ENCODE measurements at regions not wholly inside any gene's neighbourhood (a gene's known extent, or its start where the extent isn't known, plus 50 kb on each side); places are given as distances from the start of the nearest gene placed in this dataset.

DNA sequence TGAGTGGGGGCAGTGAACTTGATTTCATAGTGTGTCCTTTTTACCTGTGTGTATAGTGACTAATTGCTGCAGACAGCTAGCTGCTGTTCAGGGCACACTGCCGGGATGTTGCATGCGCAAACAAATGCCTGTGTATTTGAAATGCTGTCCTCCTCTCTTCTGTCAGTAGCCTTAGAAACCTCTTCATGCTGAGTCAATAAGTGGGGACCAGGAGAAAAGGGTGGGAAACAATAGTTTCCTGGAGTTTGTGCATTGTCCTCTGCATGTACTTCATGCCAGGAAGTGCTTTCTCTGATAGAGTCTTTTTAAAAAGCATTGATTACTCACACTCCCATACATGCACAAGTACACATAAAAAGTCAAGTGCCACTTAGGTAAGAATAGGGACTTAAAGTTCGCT lies 1183.7 kb upstream of the CELF2 start:
- Histone ChIP-seq H3K4me1 (ENCODE audit: insufficient read depth, low read length, severe bottlenecking) (no peaks in the 10 kb centered on the region), H3K27me3 (ENCODE audit: insufficient read depth, low read length) (no peaks in the 10 kb centered on the region), H3K9me3 (ENCODE audit: low read length) (no peaks in the 10 kb centered on the region), H3K9me2 (ENCODE audit: low read depth, low read length) (no peaks in the 10 kb centered on the region), H4K20me1 (ENCODE audit: insufficient read depth, low read length) (no peaks in the 10 kb centered on the region), H3K79me2 (ENCODE audit: insufficient read depth, low read length) (no peaks in the 10 kb centered on the region), H3K36me3 (ENCODE audit: insufficient read depth, low read length) (no peaks in the 10 kb centered on the region), H3K27ac (ENCODE audit: low read depth, low read length, poor library complexity, severe bottlenecking) (no peak overlapping the region), H3F3A (ENCODE audit: insufficient read depth, low read length) (no peaks in the 10 kb centered on the region), H3K9ac (ENCODE audit: low read length) (no peak overlapping the region), H3K4me3 (ENCODE audit: low read depth, low read length, poor library complexity, severe bottlenecking) (no peak overlapping the region), H2AFZ (ENCODE audit: low read length) (no peak overlapping the region), H3K4me2 (ENCODE audit: low read length) (no peak overlapping the region)
- TF ChIP-seq EZH2 (IDR thresholded peaks at IDR 0.05; ENCODE audit: borderline replicate concordance, low read length) (no peak), CTCF (IDR thresholded peaks at IDR 0.05; ENCODE audit: low read length) (no peak)

GRCh38 chr10:9834434-9834833 lies 1183.2 kb upstream of the CELF2 start:
- no peak overlapping the region for H3K4me2 ChIP-seq (ENCODE audit: low read length)
- no peak overlapping the region for H2AFZ ChIP-seq (ENCODE audit: low read length)
- no peaks in the 10 kb centered on the region for H3K4me1 ChIP-seq (ENCODE audit: insufficient read depth, low read length, severe bottlenecking)
- H3K9ac ChIP-seq (ENCODE audit: low read length) = no peak overlapping the region
- no peaks in the 10 kb centered on the region for H3K36me3 ChIP-seq (ENCODE audit: insufficient read depth, low read length)
- H3K27me3 ChIP-seq (ENCODE audit: insufficient read depth, low read length) = no peaks in the 10 kb centered on the region
- H3K27ac ChIP-seq (ENCODE audit: low read depth, low read length, poor library complexity, severe bottlenecking) = no peak overlapping the region
- no peaks in the 10 kb centered on the region for H3K9me3 ChIP-seq (ENCODE audit: low read length)
- TF ChIP-seq EZH2 (IDR thresholded peaks at IDR 0.05; ENCODE audit: borderline replicate concordance, low read length) (no peak), CTCF (IDR thresholded peaks at IDR 0.05; ENCODE audit: low read length) (no peak)
- H3K9me2 ChIP-seq (ENCODE audit: low read depth, low read length) = no peaks in the 10 kb centered on the region
- H4K20me1 ChIP-seq (ENCODE audit: insufficient read depth, low read length) = no peaks in the 10 kb centered on the region
- no peaks in the 10 kb centered on the region for H3F3A ChIP-seq (ENCODE audit: insufficient read depth, low read length)
- no peak overlapping the region for H3K4me3 ChIP-seq (ENCODE audit: low read depth, low read length, poor library complexity, severe bottlenecking)
- no peaks in the 10 kb centered on the region for H3K79me2 ChIP-seq (ENCODE audit: insufficient read depth, low read length)

- Histone ChIP-seq H3K36me3 (ENCODE audit: insufficient read depth, low read length) (no peaks in the 10 kb centered on the region), H3K27me3 (ENCODE audit: insufficient read depth, low read length) (no peaks in the 10 kb centered on the region), H3K27ac (ENCODE audit: low read depth, low read length, poor library complexity, severe bottlenecking) (no peak overlapping the region), H3K9me2 (ENCODE audit: low read depth, low read length) (no peaks in the 10 kb centered on the region), H2AFZ (ENCODE audit: low read length) (no peak overlapping the region), H3K9ac (ENCODE audit: low read length) (no peak overlapping the region), H3K4me3 (ENCODE audit: low read depth, low read length, poor library complexity, severe bottlenecking) (no peak overlapping the region), H3K4me2 (ENCODE audit: low read length) (no peak overlapping the region), H3K9me3 (ENCODE audit: low read length) (no peaks in the 10 kb centered on the region), H3K4me1 (ENCODE audit: insufficient read depth, low read length, severe bottlenecking) (no peaks in the 10 kb centered on the region), H3F3A (ENCODE audit: insufficient read depth, low read length) (no peaks in the 10 kb centered on the region), H4K20me1 (ENCODE audit: insufficient read depth, low read length) (no peaks in the 10 kb centered on the region), H3K79me2 (ENCODE audit: insufficient read depth, low read length) (no peaks in the 10 kb centered on the region)
- TF ChIP-seq CTCF (IDR thresholded peaks at IDR 0.05; ENCODE audit: low read length) (no peak), EZH2 (IDR thresholded peaks at IDR 0.05; ENCODE audit: borderline replicate concordance, low read length) (no peak)
Observed at GRCh38 chr10:9845075-9845474, 1172.6 kb upstream of the CELF2 start.
